Naive thymus-derived CD8-positive, alpha-beta T cell (primary cell): ENCODE measurements at regions not wholly inside any gene's neighbourhood (a gene's known extent, or its start where the extent isn't known, plus 50 kb on each side); places are given as distances from the start of the nearest gene placed in this dataset.
"Not testable (repeated sequence)": the region's sequence is repeated elsewhere in the genome, so short reads cannot be mapped to it uniquely, and the experiment has no call there.

Experiments
- ATAC-seq, 2 donors: fragments of 150-1000 bp; cut with Tn5 transposase in 1 of 2; sonication (Bioruptor Pico), chemical (Tn5 transposase) in 1 of 2; 1 replicate in 1 of 2; 2 replicates in 1 of 2; pipeline ENCODE4 v1.10.0; 2021; ENCODE audit warnings: mild to moderate bottlenecking in 2 of 2, moderate library complexity in 2 of 2
- POLR2A ChIA-PET: fragments of 350-600 bp; sonication (Branson Sonifier 250); formaldehyde crosslinking; loops from one replicate; lab custom pipeline; 2021; ENCODE audit warnings: antibody characterized with exemption; lab: Charles Lee
- DNase-seq, 10 donors: peaks; one replicate each; pipeline versions ENCODE4 v3.0.0 to v3.0.0-alpha.2; 2020 to 2022
- H3K27ac Mint-ChIP-seq, 10 donors: one replicate each; pipeline ENCODE4 v1.8.0; 2020 to 2022; ENCODE audit warnings: mild to moderate bottlenecking in 10 of 10, mixed read lengths in 10 of 10, moderate library complexity in 4 of 10, inconsistent platforms in 1 of 10
- H3K27me3 Mint-ChIP-seq, 5 donors: one replicate each; pipeline ENCODE4 v1.8.0; 2021 to 2022; ENCODE audit warnings: mixed read lengths in 5 of 5
- H3K36me3 Mint-ChIP-seq, 3 donors: one replicate each; pipeline ENCODE4 v1.8.0; 2020 to 2022; ENCODE audit warnings: mixed read lengths in 3 of 3, mild to moderate bottlenecking in 2 of 3, inconsistent platforms in 1 of 3
- H3K4me1 Mint-ChIP-seq, 4 donors: one replicate each; pipeline ENCODE4 v1.8.0; 2021 to 2022; ENCODE audit warnings: mixed read lengths in 4 of 4
- H3K4me3 Mint-ChIP-seq, 10 donors: one replicate each; pipeline ENCODE4 v1.8.0; 2020 to 2022; ENCODE audit warnings: mild to moderate bottlenecking in 10 of 10, mixed read lengths in 10 of 10, moderate library complexity in 6 of 10, inconsistent platforms in 1 of 10
- H3K9me3 Mint-ChIP-seq, 9 donors: one replicate each; pipeline ENCODE4 v1.8.0; 2020 to 2022; ENCODE audit warnings: mixed read lengths in 9 of 9, mild to moderate bottlenecking in 3 of 9, inconsistent platforms in 1 of 9, moderate library complexity in 1 of 9

GRCh38 chr1:95517506-95517905, 283.5 kb downstream of the RWDD3 start:
- POLR2A ChIA-PET: no interaction called here
- no peaks in the 10 kb centered on the region for H3K4me1 Mint-ChIP-seq
- DNase-seq (no peak), ATAC-seq (no peak)
- no peak overlapping the region for H3K27ac Mint-ChIP-seq
- no peak overlapping the region for H3K4me3 Mint-ChIP-seq
- peaks cover 0 to 17% (median 6%) of the 10 kb centered on the region in 9 donors for H3K9me3 Mint-ChIP-seq
- H3K36me3 Mint-ChIP-seq: peaks cover 0 to 5% (median 0%) of the 10 kb centered on the region in 3 donors
- H3K27me3 Mint-ChIP-seq: peaks cover 0 to 2% (median 0%) of the 10 kb centered on the region in 5 donors

GRCh38 chr1:95518310-95518709, 284.3 kb downstream of the RWDD3 start:
- Mint-ChIP-seq H3K27ac (no peak overlapping the region), H3K4me3 (no peak overlapping the region), H3K4me1 (no peaks in the 10 kb centered on the region), H3K36me3 (peaks cover 0 to 5% (median 0%) of the 10 kb centered on the region in 3 donors), H3K9me3 (peaks cover 0 to 24% (median 10%) of the 10 kb centered on the region in 9 donors), H3K27me3 (peaks cover 0 to 2% (median 0%) of the 10 kb centered on the region in 5 donors)
- DNase-seq (no peak), ATAC-seq (no peak)
- POLR2A ChIA-PET: no interaction called here

- ATAC-seq (no peak), DNase-seq (no peak)
- POLR2A ChIA-PET: no interaction called here
- no peaks in the 10 kb centered on the region for H3K4me1 Mint-ChIP-seq
- H3K9me3 Mint-ChIP-seq: peaks cover 0 to 41% (median 18%) of the 10 kb centered on the region in 9 donors
- no peak overlapping the region for H3K4me3 Mint-ChIP-seq
- peaks cover 0 to 14% (median 0%) of the 10 kb centered on the region in 3 donors for H3K36me3 Mint-ChIP-seq
- no peak overlapping the region for H3K27ac Mint-ChIP-seq
- peaks cover 0 to 2% (median 0%) of the 10 kb centered on the region in 5 donors for H3K27me3 Mint-ChIP-seq
Observed at GRCh38 chr1:95520390-95520789, 286.4 kb downstream of the RWDD3 start.

- POLR2A ChIA-PET: no interaction called here
- no peak for ATAC-seq
- no peak for DNase-seq
- H3K9me3 Mint-ChIP-seq: peaks cover 0 to 23% (median 6%) of the 10 kb centered on the region in 9 donors
- no peak overlapping the region for H3K27ac Mint-ChIP-seq
- no peaks in the 10 kb centered on the region for H3K36me3 Mint-ChIP-seq
- H3K27me3 Mint-ChIP-seq: peaks cover 0 to 3% (median 0%) of the 10 kb centered on the region in 5 donors
- no peaks in the 10 kb centered on the region for H3K4me1 Mint-ChIP-seq
- H3K4me3 Mint-ChIP-seq: no peak overlapping the region
Observed at GRCh38 chr1:95532335-95532734, 298.3 kb downstream of the RWDD3 start.

GRCh38 chr1:95534985-95535384, 301.0 kb downstream of the RWDD3 start:
- H3K36me3 Mint-ChIP-seq: no peaks in the 10 kb centered on the region
- no peak overlapping the region for H3K4me3 Mint-ChIP-seq
- no peak overlapping the region for H3K27ac Mint-ChIP-seq
- DNase-seq (no peak), ATAC-seq (no peak)
- no peaks in the 10 kb centered on the region for H3K4me1 Mint-ChIP-seq
- H3K9me3 Mint-ChIP-seq: peaks cover 0 to 16% (median 1%) of the 10 kb centered on the region in 9 donors
- POLR2A ChIA-PET: no interaction called here
- H3K27me3 Mint-ChIP-seq: peaks cover 0 to 3% (median 0%) of the 10 kb centered on the region in 5 donors

- no peak for DNase-seq
- Mint-ChIP-seq H3K4me3 (no peak overlapping the region), H3K36me3 (no peaks in the 10 kb centered on the region), H3K9me3 (peaks cover 0 to 22% (median 0%) of the 10 kb centered on the region in 9 donors), H3K4me1 (no peaks in the 10 kb centered on the region), H3K27me3 (peaks cover 0 to 3% (median 0%) of the 10 kb centered on the region in 5 donors), H3K27ac (no peak overlapping the region)
- POLR2A ChIA-PET: no interaction called here
- no peak for ATAC-seq
Observed at GRCh38 chr1:95535614-95536013, 301.6 kb downstream of the RWDD3 start.

GRCh38 chr1:95536501-95536900, 302.5 kb downstream of the RWDD3 start:
- no peaks in the 10 kb centered on the region for H3K4me1 Mint-ChIP-seq
- no peak for DNase-seq
- POLR2A ChIA-PET: no interaction called here
- peaks cover 0 to 18% (median 0%) of the 10 kb centered on the region in 9 donors for H3K9me3 Mint-ChIP-seq
- peaks cover 0 to 3% (median 0%) of the 10 kb centered on the region in 5 donors for H3K27me3 Mint-ChIP-seq
- ATAC-seq: no peak
- no peak overlapping the region for H3K4me3 Mint-ChIP-seq
- no peaks in the 10 kb centered on the region for H3K36me3 Mint-ChIP-seq
- H3K27ac Mint-ChIP-seq: no peak overlapping the region

- Mint-ChIP-seq H3K27me3 (peaks cover 0 to 3% (median 0%) of the 10 kb centered on the region in 5 donors), H3K9me3 (peaks cover 0 to 16% (median 0%) of the 10 kb centered on the region in 9 donors), H3K4me1 (no peaks in the 10 kb centered on the region), H3K36me3 (no peaks in the 10 kb centered on the region), H3K27ac (no peak overlapping the region), H3K4me3 (no peak overlapping the region)
- no peak for ATAC-seq
- POLR2A ChIA-PET: no interaction called here
- DNase-seq: no peak
Observed at GRCh38 chr1:95537176-95537575, 303.2 kb downstream of the RWDD3 start.

- H3K9me3 Mint-ChIP-seq: peaks cover 0 to 16% (median 0%) of the 10 kb centered on the region in 9 donors
- DNase-seq, H3K27me3 Mint-ChIP-seq, H3K36me3 Mint-ChIP-seq, ATAC-seq, H3K4me3 Mint-ChIP-seq, H3K27ac Mint-ChIP-seq, POLR2A ChIA-PET, H3K4me1 Mint-ChIP-seq: not testable (repeated sequence)
Observed at GRCh38 chr1:95538242-95538641, 304.2 kb downstream of the RWDD3 start.

- H3K36me3 Mint-ChIP-seq: no peaks in the 10 kb centered on the region
- H3K9me3 Mint-ChIP-seq: peaks cover 0 to 11% (median 0%) of the 10 kb centered on the region in 9 donors
- H3K4me1 Mint-ChIP-seq: no peaks in the 10 kb centered on the region
- ATAC-seq: no peak
- no peaks in the 10 kb centered on the region for H3K27me3 Mint-ChIP-seq
- DNase-seq: no peak
- no peak overlapping the region for H3K4me3 Mint-ChIP-seq
- POLR2A ChIA-PET: no interaction called here
- no peak overlapping the region for H3K27ac Mint-ChIP-seq
Observed at GRCh38 chr1:95542936-95543335, 308.9 kb downstream of the RWDD3 start.

- Mint-ChIP-seq H3K36me3 (no peaks in the 10 kb centered on the region), H3K9me3 (peaks cover 0 to 18% (median 2%) of the 10 kb centered on the region in 9 donors), H3K4me1 (no peaks in the 10 kb centered on the region), H3K4me3 (no peak overlapping the region), H3K27ac (no peak overlapping the region), H3K27me3 (peaks cover 0 to 1% (median 0%) of the 10 kb centered on the region in 5 donors)
- DNase-seq (no peak), ATAC-seq (no peak)
- POLR2A ChIA-PET: no interaction called here
Observed at GRCh38 chr1:95547005-95547404, 313.0 kb downstream of the RWDD3 start.

GRCh38 chr1:95548211-95548610, 314.2 kb downstream of the RWDD3 start:
- no peaks in the 10 kb centered on the region for H3K4me1 Mint-ChIP-seq
- DNase-seq (no peak), ATAC-seq (no peak)
- H3K4me3 Mint-ChIP-seq: no peak overlapping the region
- peaks cover 0 to 1% (median 0%) of the 10 kb centered on the region in 5 donors for H3K27me3 Mint-ChIP-seq
- H3K27ac Mint-ChIP-seq: no peak overlapping the region
- no peaks in the 10 kb centered on the region for H3K36me3 Mint-ChIP-seq
- POLR2A ChIA-PET: no interaction called here
- peaks cover 0 to 23% (median 4%) of the 10 kb centered on the region in 9 donors for H3K9me3 Mint-ChIP-seq

- H3K36me3 Mint-ChIP-seq: no peaks in the 10 kb centered on the region
- ATAC-seq (no peak), DNase-seq (no peak)
Observed at GRCh38 chr1:95551201-95551600, 317.2 kb downstream of the RWDD3 start.

GRCh38 chr1:95553595-95553994, 319.6 kb downstream of the RWDD3 start:
- POLR2A ChIA-PET: no interaction called here
- no peaks in the 10 kb centered on the region for H3K4me1 Mint-ChIP-seq
- peaks cover 4 to 36% (median 21%) of the 10 kb centered on the region in 9 donors for H3K9me3 Mint-ChIP-seq
- ATAC-seq (no peak), DNase-seq (no peak)
- H3K36me3 Mint-ChIP-seq: peaks cover 0 to 14% (median 0%) of the 10 kb centered on the region in 3 donors
- peaks cover 0 to 1% (median 0%) of the 10 kb centered on the region in 5 donors for H3K27me3 Mint-ChIP-seq
- no peak overlapping the region for H3K27ac Mint-ChIP-seq
- H3K4me3 Mint-ChIP-seq: no peak overlapping the region

More at GRCh38 chr1:95551201-95551600, 317.2 kb downstream of the RWDD3 start:
- no peaks in the 10 kb centered on the region for H3K4me1 Mint-ChIP-seq
- H3K27ac Mint-ChIP-seq: no peak overlapping the region
- peaks cover 0 to 1% (median 0%) of the 10 kb centered on the region in 5 donors for H3K27me3 Mint-ChIP-seq
- no peak overlapping the region for H3K4me3 Mint-ChIP-seq
- H3K9me3 Mint-ChIP-seq: peaks cover 0 to 29% (median 10%) of the 10 kb centered on the region in 9 donors
- POLR2A ChIA-PET: no interaction called here
